PFSK-1 (cell line): ENCODE measurements at regions not wholly inside any gene's neighbourhood (a gene's known extent, or its start where the extent isn't known, plus 50 kb on each side); places are given as distances from the start of the nearest gene placed in this dataset.

ENCODE experiments used
- FOXP2 ChIP-seq: optimal IDR thresholded peaks from 2 replicates; pipeline ENCODE3; 2011; ENCODE audit warnings: borderline replicate concordance, control low read depth, inconsistent platforms; ENCODE audit not compliant: insufficient read depth; ENCODE audit errors: extremely low read length, extremely low read depth
- POLR2AphosphoS5 ChIP-seq: IDR thresholded peaks from 2 replicates; pipeline ENCODE4 v1.6.1; 2012; ENCODE audit warnings: low read depth, mild to moderate bottlenecking, control low read depth, low read length, moderate library complexity
- SIN3A ChIP-seq: IDR thresholded peaks from 2 replicates; pipeline ENCODE4 v1.6.1; 2012; ENCODE audit warnings: mild to moderate bottlenecking, low read length, moderate library complexity, borderline replicate concordance; ENCODE audit not compliant: insufficient read depth
- TAF1 ChIP-seq: IDR thresholded peaks from 2 replicates; pipeline ENCODE4 v1.6.1; 2012; ENCODE audit warnings: low read length, control low read depth, borderline replicate concordance; ENCODE audit not compliant: insufficient read depth
- TF ChIP-seq, protein P1 (sequence below), 2 experiments: IDR thresholded peaks; 2 replicates each; pipeline versions ENCODE4 v1.6.1 to v1.8.0; 2011 to 2012; ENCODE audit warnings: low read depth in 2 of 2, low read length in 2 of 2, control low read depth in 1 of 2, inconsistent platforms in 1 of 2, mild to moderate bottlenecking in 1 of 2, moderate library complexity in 1 of 2; ENCODE audit not compliant: insufficient read depth in 1 of 2

DNA sequence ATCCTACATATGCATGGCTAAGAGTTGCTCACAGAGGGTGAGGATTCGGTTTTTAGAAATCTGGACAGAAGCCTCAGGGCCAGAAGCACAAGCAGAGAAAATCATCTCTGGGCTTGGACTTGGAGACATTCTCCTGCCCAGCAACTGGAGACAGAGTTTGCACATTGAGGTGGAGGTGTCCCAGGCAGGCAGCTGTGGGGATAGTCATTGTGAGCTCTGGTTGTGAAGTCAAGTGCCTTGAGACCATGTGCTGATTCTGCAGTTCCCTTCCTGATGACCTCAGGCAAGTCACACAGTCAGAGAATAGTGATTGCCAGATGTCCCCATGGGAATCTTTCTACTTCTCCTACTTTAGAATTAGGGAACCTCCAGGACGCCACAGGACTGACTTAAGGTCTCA, 108.4 kb upstream of the LDAH start:
- TF ChIP-seq SIN3A (no peak), POLR2AphosphoS5 (no peak), TAF1 (no peak), FOXP2 (no peak)
- TF ChIP-seq, protein P1, sequence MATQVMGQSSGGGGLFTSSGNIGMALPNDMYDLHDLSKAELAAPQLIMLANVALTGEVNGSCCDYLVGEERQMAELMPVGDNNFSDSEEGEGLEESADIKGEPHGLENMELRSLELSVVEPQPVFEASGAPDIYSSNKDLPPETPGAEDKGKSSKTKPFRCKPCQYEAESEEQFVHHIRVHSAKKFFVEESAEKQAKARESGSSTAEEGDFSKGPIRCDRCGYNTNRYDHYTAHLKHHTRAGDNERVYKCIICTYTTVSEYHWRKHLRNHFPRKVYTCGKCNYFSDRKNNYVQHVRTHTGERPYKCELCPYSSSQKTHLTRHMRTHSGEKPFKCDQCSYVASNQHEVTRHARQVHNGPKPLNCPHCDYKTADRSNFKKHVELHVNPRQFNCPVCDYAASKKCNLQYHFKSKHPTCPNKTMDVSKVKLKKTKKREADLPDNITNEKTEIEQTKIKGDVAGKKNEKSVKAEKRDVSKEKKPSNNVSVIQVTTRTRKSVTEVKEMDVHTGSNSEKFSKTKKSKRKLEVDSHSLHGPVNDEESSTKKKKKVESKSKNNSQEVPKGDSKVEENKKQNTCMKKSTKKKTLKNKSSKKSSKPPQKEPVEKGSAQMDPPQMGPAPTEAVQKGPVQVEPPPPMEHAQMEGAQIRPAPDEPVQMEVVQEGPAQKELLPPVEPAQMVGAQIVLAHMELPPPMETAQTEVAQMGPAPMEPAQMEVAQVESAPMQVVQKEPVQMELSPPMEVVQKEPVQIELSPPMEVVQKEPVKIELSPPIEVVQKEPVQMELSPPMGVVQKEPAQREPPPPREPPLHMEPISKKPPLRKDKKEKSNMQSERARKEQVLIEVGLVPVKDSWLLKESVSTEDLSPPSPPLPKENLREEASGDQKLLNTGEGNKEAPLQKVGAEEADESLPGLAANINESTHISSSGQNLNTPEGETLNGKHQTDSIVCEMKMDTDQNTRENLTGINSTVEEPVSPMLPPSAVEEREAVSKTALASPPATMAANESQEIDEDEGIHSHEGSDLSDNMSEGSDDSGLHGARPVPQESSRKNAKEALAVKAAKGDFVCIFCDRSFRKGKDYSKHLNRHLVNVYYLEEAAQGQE (IDR thresholded peaks at IDR 0.05; ENCODE audit: insufficient read depth in 1 of 2, low read depth in 2 of 2, low read length in 2 of 2), result no peak

DNA sequence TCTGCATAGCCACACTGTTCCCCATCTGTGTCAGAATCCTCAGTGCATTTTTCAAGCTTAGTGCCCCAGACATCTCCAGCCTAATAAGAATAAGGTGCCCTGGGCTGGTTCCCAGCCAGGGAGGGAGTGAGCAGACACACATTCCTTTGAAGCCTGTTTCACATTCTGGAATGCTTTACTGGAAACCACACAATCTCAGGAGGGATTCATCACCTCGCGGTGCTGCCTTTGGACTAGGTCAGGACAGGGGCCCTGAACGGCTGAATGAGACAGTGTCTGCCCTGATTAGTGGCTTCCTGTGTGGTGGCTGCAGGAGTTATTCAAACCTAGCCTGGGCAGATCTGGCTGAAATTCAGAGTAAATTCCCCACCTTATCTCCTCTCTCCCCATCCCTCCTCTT, 108.0 kb upstream of the LDAH start:
- no peak for TF ChIP-seq SIN3A
- no peak for TF ChIP-seq POLR2AphosphoS5
- TF ChIP-seq FOXP2, result no peak
- no peak for TF ChIP-seq TAF1
- TF ChIP-seq, protein P1 (IDR thresholded peaks at IDR 0.05; ENCODE audit: insufficient read depth in 1 of 2, low read depth in 2 of 2, low read length in 2 of 2), result no peak

DNA sequence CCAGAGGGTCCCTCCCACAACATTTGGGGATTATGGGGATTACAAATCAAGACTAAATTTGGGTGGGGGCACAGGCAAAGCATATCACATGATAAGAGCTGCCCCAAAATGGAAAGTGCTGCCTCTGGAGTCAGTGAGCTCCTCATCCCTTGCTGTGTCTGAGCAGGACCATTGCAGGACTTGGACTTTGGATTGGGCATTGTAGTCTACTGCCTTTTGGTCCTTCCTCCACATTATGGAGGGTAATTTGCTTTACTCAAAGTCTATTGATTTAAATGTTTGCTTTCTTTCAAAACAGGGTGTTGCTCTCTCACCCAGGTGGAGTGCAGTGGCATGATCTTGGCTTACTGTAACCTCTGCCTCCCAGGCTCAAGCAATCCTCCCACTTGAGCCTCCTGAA, 106.8 kb upstream of the LDAH start:
- TF ChIP-seq POLR2AphosphoS5, result no peak

DNA sequence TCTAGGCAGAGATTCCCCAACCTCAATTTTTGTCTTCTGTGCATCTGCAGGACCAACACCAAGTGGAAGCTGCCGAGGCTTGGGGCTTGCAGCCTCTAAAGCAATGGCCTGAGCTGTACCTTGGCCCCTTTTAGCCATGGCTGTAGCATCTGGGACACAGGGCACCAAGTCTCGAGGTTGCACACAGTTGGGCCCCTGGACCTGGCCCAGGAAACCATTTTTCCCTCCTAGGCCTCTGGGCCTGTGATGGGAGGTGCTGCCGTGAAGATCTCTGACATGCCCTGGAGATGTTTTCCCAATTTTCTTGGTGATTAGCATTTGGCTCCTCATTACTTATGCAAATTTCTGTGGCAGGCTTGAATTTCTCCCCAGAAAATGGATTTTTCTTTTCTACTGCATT, 105.7 kb upstream of the LDAH start:
- TF ChIP-seq, protein P1 (IDR thresholded peaks at IDR 0.05; ENCODE audit: insufficient read depth in 1 of 2, low read depth in 2 of 2, low read length in 2 of 2), result no peak
- no peak for TF ChIP-seq SIN3A
- TF ChIP-seq FOXP2, result no peak
- no peak for TF ChIP-seq TAF1
- TF ChIP-seq POLR2AphosphoS5, result no peak

DNA sequence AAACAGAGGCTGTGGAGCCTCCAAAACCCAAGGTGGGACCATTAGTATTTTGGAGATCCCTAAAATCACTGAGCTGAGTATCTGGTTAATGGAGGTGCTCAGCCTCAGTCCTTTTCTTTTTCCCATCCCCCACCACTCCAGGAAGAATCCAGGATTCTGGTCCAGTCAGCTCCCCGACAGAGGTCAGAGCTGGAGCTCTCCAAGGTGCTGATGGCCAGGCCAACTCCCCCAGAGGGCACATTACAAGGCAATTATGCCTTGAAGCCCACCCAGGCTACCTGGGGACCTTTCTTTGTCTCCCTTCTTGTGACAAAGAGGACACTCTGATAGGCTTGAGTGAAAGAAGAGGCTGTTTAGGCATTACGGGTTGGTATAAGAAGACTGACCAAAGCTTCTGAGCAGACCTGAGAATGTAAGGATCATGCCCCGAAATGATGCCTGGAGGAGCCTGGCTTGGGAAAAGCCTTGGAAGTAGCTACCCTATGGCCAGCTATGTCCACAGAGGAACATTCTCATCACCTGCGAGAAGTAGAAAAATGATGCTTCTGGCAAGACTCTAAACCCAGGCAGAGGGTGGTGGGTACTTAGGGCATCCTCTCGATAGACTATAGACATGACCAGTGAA, 102.5 kb upstream of the LDAH start:
- TF ChIP-seq FOXP2, result no peak
- no peak for TF ChIP-seq SIN3A
- TF ChIP-seq, protein P1 (IDR thresholded peaks at IDR 0.05; ENCODE audit: insufficient read depth in 1 of 2, low read depth in 2 of 2, low read length in 2 of 2), result peak; percentile 89 to 96
